T-helper 2 cell (primary cell): ENCODE measurements at regions not wholly inside any gene's neighbourhood (a gene's known extent, or its start where the extent isn't known, plus 50 kb on each side); places are given as distances from the start of the nearest gene placed in this dataset.

ENCODE experiments used
- DNase-seq, 5 experiments: peaks; one replicate each; pipeline versions ENCODE4 v3.0.0 to v3.0.0-alpha.2; 2012 to 2022

DNA sequence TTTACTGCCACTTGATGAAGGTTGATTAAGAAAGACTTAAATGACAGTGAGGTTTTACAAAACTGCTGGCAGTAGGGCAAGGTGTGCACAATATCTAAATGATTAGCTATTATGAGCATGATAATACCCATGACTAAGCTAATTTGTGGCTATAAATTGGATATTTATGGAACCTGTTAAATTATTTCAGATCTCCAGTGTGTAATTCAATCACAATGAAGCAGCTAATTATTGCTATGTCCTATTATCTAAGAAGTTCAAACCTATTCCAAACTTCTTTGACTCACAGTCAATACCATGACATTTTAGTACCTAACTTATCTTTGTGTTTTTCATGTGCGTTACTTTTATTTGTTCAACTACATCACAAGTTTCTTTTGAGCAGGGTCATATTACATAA, 253.8 kb upstream of the MMADHC start:
- DNase-seq: no peak

DNA sequence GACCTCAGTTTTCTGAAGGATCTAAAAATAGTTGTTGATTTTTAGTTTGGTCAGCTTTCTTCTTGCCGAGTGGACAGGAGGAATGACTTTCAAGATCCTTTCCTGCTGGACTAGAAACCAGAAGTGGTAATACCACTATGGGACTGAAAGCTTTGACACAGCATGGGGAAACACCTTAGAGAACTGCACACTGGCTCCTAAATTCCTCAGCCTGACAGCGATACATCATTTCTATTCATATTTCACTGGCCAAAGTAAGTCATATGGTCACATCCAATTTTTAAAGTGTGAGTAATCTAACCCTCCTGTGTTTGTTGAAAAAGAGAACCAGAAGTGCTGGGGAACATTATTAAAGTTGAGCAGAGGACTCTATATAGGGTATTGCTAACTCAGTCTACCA, 244.7 kb upstream of the MMADHC start:
- no peak for DNase-seq

DNA sequence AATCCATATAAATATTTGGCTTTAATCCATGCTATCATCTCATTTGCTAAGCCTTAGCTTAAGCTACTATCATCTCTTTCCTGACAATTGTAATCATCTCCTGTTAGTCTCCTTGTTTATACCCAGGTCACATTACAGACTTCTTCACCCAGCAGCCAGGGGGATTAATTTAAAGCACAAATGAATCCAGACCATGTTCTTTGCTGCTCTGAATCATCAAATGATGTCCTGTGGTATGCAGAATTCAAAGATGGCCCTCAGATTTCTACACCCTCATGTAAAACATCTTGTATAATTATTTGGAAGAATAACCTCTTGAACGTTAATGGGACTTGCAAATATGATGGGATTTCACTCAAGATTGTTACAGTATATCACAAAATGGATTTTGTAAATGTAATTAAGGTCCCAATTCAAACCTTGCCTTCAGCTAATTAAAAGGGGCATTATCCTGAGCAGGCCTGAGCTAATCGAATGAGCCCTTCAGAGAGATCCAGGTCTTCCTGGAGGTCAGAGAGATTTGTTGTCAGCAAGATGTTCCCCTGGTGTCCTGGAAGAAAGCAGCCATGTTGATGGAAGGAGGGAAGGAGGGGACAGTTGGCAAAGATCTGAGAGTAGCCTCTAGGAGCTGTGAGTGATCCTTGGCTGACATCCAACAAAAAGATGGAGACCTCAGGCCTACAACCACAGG, 241.1 kb upstream of the MMADHC start:
- no peak for DNase-seq

DNA sequence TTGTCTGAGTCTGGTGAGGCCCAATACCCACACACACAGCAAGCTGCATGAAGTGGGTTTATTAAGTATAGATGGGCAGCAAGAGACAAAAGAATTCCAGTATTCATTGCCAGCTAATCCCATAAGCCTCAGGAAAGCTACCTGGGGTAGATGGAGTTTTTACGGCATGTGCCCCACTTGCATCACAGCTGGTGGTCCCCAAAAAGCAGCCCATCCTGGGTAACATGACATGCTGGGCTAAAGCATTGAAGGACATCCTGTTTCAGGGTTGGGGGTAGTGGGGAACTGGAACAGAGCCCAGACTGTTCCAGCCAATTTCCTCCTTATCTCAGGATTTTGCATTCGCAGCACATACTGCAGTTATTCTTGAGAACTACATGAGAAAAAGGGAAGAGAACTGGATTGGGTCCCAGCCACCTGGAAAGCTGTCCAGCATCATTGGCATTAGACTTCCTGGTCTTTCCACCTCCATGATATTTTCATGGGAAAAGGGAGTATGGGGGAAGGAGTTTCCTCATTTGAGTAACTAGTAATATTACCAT, 240.1 kb upstream of the MMADHC start:
- DNase-seq: no peak

DNA sequence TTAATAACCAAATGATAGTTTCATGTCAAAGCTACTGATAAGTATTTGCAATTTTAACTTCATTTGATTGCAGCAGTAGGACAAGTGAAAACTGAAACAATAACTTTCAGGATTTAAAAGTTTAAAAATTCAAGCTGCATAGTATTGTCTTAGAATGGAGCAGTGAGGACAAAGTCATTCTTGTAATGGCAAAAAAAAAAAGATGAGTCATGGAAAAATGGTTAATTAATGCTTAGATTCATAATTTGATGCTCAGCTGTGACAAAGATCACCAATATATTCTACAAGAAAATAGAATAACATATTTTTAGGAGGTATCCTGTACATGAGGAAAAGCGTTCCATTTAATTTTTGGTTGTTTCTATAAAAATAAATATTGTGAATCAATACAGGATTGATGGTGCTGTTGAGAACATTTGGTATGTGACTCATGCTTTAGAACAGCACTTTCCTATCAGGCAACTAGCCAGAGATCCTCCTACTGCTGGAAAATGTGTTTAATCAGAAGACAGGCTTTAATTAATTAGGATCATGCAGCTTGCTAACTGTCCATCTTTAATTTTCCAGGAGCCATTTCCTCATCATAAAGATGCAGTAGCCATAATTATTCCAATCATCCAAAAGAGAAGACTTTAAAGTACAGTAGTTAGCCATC, 239.0 kb upstream of the MMADHC start:
- no peak for DNase-seq

DNA sequence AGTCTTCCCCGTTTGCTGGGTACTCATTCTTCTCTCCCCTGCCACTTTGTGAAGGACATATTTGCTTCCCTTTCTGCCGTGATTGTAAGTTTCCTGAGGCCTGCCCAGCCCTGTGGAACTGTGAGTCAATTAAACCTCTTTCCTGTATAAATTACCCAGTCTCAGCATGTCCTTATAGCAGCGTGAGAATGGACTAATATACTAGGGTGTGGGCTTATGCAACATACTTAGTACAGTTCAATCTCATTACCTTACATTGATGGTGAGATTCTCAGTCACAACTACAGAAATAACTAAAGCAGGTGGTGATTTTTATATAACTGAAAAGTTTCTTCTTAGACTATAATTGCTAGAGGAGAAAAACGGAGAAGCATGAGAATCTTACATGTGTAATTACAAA, 237.9 kb upstream of the MMADHC start:
- no peak for DNase-seq

DNA sequence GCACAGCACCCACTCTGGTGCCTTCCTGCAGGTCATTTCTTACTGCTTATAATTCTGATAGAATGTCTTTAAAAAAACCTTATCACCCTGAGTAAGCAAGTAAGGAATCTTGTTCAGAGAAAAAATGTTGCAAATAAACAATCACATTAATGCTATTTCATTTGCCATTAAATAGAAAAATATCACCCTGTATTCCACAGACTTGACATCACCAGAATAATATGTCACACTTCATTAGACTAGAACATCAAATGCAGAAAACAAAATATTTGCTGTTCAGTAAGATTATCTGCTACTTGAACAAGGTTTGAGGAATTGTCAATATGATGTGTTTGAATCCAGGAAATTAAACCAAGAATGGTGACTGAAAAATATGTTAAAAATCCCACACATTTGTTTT, 236.6 kb upstream of the MMADHC start:
- DNase-seq: no peak

DNA sequence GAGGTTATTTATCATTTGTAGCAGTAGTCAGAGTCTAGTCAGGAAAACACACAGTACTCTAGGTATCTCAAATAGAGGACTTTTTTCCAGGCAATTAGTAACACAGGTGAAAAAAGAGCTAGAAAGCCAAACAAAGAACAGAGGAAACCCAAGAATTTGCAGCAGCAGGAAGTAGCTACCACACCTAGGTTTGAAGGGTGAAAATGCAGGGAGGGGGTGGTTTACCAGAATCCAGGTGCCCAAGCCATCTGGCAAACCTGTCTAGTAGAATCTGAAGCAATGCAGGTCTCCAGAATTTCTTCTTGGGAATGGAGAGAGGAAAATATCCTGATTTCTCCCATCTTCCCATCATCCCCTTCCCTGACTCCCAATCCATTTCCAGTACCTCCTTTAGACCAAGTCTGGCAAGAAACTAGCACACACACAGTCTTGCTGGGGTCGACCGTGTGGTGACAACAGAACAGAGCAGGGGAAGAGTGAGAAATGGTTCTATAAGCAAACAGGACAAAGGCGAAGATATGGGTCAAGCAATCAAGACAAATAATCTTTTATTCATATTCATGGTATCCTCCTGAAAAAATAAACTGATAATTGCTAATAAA, 231.9 kb upstream of the MMADHC start:
- DNase-seq: no peak

DNA sequence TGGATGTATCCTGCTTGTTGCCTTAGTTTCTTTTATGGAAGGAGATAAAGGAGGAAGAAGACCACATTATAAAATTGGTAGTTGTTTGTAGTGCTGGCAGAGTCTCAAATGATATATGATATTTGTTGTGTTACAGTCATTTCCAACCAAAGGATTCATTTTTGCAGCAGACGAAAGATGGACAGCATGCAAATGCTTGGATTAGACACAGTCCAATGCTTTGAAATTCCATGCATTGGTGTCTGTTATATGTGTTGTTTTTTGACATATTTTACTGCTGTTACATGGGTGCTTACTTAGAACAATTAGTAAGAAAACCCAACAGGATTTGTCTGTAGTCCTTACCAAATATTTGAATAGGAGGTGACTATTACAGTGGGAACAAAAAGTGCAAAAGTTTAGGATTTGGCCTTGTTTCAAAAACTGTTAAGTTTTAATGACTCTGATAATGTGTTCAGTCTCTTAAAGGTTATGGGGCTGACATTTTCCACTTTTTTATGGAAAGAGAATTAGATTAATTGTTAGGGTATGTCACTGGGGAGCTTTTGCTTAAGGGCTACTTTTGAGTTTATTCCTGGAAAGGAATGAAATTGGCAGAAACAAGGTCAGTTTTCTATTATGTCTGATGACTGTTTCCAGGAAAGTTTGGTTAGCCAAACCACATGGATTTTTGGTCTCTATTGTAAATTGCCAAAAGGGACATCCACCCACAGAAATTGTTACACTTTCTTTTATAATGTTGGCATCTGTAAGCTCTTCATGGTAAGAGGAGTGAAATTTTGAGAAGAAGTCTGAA, 229.4 kb upstream of the MMADHC start:
- DNase-seq: no peak

DNA sequence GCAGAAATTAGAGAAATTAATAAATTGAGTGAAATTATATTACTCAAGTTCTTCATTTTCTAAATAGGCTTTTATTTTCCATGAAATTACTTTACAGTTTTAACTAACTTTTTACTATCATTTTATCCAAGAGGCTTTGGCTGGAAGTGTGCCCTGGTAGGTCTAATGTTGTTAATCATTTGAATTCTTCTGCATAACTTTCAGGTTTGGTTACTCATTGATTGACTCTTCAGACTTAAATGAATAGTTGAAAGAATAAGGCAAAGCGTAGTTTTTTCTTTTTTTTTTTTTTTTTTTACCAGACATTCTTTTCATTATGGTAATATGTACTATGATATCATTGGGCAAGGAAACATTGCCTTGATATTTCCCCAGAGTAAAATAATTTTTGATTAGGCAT, 228.4 kb upstream of the MMADHC start:
- no peak for DNase-seq

DNA sequence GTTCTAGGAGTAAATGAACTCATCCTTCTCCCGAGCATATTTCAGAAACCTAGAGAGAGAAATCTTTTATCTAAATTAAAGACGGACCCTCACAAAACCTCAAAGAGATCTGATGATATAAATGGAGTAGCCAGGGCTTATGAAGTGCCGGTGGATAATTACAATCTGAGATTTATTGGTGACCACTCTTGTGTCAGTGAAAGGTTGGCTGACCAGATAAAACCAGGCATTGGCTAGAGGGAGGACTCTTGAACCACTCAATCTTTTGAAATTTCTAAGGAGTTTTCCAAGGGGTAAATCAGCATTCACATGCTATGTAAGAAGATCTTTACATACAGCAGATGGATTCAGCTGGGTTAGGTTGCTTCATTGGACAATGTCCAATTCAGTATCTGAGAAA, 227.3 kb upstream of the MMADHC start:
- DNase-seq: no peak

DNA sequence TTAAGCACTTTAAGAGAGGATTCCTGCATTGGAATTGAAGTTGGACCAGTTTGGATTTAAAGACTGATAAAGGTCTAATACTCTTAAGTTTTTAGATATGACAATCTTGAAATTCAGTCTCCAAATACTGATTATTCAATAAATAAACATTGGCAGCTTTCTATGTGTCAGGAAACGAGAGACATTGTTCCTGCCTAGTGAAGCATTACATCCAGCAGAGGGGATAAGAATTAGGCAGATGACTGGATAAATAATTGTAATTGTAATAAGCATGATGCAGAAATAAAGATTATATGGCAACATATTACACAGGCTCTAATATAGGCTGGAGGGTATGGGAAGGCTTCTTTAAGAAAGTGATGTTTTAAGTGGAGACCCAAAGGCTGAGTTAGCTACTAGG, 226.5 kb upstream of the MMADHC start:
- no peak for DNase-seq

DNA sequence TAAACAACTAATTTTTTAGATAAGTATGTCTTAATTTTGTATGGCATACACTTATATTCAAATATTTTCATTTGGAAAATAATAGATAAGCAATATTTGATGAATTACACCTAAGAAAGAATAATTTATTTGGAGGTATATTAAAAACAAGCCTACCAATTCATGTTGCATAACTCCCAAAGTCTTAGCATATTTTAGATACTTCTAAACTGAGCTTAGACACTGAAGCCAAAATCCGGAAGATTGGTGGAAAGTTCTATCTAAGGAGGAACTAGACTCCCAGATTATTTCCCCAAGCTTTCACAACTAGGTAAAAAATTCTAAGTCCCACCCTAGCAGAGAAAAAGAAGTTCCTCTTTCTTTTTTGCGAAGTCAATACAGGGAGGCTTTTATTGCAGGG, 221.0 kb upstream of the MMADHC start:
- DNase-seq: no peak

DNA sequence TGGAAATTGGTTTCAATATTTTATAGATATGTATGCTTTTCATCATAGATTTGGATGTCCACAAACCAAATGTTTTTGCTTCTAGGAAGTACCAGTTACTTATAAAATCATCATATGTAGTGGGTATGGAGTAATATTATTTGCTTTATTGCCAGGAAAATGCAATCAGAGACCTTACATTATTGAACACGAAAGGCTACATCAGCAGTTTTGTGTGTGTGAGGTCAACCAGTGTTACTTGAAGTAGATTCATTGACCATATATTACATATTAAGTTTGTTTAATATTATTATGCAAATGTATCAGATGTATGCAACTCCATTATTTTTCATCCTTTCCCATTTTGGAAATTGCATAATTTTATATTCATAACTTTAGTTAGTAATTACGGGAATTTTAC, 219.1 kb upstream of the MMADHC start:
- no peak for DNase-seq

DNA sequence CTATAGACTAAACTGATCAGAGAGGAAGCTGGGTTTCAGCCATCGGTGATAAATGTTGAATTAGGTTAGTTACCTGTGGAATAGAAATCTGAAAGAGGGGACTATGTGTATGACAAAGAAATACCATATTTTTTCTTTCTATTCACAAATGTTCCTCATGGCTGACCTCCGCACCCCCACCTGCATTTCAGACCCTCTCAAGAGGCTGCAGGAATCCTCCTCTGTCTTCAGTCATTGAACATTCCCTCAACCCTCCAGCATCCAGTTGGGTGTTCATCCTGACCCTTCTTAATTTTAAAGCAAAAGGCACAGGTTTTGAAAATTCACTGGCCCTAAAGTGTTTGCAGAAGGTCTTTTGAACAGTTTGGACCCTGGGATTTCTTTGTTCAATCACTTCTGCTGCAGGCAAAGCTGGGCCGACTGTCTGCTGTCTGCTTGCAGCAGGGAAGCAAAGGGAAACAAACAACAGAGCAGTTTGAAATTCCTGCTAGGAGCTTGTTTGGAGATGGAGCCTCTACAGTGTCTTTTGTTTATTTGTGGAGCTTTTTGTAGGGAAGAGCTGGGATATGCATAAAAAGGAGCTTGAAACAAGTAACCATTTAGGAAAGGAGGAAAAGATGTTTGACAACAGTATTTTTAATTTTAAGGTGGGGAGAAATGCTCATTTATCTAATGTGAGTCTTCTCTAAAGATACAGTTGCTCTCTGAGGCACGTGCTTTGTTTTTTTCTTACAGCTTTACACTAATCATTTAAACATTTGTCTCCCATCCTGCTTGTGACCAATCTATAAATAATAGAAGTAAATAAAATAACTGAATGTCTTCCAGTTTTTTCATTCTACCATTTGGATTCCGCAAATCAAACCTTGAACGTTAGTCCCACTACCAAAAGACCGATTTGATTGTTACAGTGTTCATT, 213.3 kb upstream of the MMADHC start:
- no peak for DNase-seq

DNA sequence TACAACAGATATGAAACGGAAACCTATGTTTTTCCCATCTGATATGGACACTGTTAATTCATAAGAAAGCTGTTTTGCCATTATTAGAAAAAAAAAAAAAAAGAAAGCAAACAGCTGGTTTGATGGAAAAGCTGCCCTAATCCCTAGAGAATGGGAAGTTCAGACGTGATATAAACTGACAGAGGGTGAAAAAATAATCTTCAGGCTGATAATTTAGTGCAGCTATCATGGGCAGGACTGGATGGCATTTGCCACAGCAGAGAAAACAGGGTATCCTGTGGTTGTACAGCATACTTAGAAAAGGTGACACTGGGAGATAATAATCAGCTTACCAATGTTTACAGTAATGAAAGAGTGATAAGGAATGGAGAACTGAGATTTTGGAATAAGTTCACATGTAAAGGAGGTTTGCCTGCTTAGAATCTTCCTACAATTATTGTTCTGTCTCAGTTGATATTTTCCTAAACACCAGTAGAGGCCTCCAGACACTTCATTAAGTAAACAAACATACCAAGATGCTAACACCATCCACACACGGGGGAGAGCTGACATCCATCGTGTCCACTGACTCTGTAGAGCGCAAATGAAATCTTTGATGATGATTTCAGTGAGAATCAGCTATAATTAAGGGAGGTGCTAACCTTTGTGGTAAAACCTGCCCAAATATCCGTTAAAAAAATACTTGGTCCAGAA, 211.6 kb upstream of the MMADHC start:
- DNase-seq: no peak

DNA sequence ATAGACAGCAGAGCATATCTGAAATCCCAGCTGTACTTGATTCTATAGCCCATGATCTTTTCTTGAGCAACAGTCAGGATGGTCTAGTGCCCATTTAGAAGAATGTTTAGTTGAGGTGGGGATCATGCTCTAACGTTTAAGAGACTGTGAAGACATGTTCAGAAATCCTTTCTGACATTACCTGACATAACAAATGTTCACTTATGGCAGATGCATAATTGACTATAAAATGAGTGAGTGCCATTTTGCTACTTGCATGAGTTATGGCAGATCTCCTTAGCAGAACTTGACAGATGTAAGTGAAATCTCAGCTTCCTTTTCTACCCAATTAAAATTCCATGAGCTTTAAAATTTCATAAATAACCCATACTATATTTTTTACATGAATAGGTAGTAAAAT, 209.5 kb upstream of the MMADHC start:
- no peak for DNase-seq

DNA sequence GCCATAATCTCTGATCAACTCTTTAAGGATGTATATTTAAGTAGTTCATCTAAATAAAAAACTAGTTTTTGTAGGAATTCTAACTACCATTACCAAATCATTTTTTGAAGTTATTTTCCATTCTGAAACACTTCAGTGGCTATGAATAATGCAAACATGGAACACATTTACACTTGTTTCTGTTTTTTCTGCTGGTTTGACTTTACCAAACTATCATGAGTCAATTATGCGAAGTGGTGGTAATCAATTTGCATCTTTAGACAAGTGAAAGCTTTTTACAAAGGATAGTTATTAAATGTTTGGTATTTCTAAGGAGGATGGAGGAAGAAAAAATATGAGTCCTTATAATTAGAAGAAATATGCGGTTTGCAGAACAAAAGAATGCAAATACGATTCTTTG, 202.0 kb upstream of the MMADHC start:
- no peak for DNase-seq

DNA sequence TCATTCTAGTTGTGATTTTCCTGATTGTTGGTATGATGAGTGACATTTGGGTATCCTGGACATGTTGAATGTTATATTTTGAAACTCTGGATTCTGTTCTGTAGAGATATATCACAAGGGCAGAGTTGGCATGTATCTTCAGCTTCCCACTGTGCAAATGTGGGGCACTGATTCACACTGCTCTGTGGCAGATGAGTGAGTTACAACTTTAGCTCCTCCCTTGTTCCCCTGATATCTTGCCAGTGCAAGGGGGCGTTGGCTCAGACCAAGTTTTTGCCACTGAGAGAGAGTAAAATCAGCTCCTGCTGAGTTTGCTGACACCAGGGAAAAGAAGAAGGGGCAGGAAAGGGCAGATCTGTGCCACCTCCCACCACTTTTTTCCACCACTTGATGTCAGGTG, 199.6 kb upstream of the MMADHC start:
- DNase-seq: no peak

DNA sequence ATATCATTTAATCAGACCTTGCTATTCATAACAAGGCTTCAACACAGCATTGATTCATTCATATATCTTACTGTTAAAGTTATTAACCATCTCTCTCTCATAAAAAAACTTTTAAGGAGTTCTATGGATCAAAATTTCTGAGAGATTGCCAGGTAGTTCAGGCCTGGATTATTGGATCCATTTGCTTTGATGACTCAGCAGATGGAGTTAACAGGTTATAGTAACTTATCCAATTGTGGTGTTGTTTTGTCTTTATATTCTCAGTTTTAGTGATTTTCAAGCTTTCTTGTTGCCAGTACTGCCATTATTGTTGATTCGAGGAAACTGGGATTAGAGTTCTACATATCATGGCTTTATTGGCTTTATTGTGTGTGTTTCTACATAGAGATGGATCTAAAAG, 195.7 kb upstream of the MMADHC start:
- no peak for DNase-seq

DNA sequence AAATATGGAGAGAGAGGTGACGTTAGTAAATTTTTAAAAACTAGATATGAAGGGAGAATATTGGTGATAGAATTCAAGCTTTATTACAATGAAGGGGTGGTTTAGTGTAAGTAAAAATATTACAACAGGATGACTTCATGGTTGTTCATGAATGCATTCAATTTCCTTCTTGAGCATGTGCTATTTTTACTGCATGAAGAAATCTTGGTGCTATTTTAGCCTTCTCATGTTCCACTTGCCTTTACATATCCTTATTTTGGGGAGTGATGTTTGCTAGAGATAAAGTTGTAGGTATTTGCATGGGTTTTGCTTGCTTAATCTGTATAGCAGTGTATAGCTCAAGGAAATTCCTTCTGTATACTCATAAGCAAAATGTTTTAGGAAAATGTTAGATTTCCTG, 195.0 kb upstream of the MMADHC start:
- no peak for DNase-seq
